Hepatocyte (in vitro differentiated cells): ENCODE measurements at regions not wholly inside any gene's neighbourhood (a gene's known extent, or its start where the extent isn't known, plus 50 kb on each side); places are given as distances from the start of the nearest gene placed in this dataset.

Source experiments
- EZH2 ChIP-seq: fragments of 200-600 bp; sonication (generic); IDR thresholded peaks from 2 replicates; pipeline ENCODE4 v1.6.1; 2016; ENCODE audit warnings: antibody characterized with exemption, mild to moderate bottlenecking, borderline replicate concordance
- EZH2phosphoT487 ChIP-seq: fragments of 200-600 bp; sonication (generic); IDR thresholded peaks from one replicate; pipeline ENCODE4 v1.6.1; 2018; ENCODE audit warnings: antibody characterized with exemption, mild to moderate bottlenecking, low read depth, moderate library complexity; ENCODE audit not compliant: unreplicated experiment, severe bottlenecking
- TF ChIP-seq, protein P1 (sequence below): fragments of 200-600 bp; sonication (generic); IDR thresholded peaks from 2 replicates; pipeline ENCODE4 v1.5.1; 2016; ENCODE audit warnings: antibody characterized with exemption, mild to moderate bottlenecking; ENCODE audit not compliant: poor library complexity

DNA sequence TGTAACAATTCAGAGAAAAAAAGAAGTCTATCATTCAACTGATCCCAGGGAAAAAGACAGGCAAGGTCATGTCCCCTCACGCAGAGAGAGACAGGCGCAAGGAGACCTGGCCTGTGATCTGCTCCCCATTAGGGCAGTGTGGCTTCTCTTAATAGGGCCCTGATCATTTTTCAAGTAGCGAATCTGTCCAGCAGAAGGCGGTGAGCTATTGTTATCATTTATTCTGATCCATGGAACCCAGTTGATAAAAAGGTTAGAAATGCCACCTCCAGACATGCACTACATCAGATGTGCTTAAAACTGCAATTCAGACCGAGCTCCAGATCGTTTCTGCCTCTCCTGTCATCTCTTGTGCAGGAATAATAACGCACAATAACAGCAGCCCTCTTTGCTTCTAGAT, 1025.6 kb upstream of the PIK3C3 start:
- TF ChIP-seq EZH2: no peak
- TF ChIP-seq, protein P1, sequence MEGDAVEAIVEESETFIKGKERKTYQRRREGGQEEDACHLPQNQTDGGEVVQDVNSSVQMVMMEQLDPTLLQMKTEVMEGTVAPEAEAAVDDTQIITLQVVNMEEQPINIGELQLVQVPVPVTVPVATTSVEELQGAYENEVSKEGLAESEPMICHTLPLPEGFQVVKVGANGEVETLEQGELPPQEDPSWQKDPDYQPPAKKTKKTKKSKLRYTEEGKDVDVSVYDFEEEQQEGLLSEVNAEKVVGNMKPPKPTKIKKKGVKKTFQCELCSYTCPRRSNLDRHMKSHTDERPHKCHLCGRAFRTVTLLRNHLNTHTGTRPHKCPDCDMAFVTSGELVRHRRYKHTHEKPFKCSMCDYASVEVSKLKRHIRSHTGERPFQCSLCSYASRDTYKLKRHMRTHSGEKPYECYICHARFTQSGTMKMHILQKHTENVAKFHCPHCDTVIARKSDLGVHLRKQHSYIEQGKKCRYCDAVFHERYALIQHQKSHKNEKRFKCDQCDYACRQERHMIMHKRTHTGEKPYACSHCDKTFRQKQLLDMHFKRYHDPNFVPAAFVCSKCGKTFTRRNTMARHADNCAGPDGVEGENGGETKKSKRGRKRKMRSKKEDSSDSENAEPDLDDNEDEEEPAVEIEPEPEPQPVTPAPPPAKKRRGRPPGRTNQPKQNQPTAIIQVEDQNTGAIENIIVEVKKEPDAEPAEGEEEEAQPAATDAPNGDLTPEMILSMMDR: no peak
- no peak for TF ChIP-seq EZH2phosphoT487
